HL-60 (cell line): ENCODE measurements at regions not wholly inside any gene's neighbourhood (a gene's known extent, or its start where the extent isn't known, plus 50 kb on each side); places are given as distances from the start of the nearest gene placed in this dataset.

Source experiments
- DNase-seq, 2 experiments: peaks; one replicate each; pipeline ENCODE4 v3.0.0-alpha.2; 2010 to 2020; ENCODE audit warnings: low read depth in 1 of 2, low spot score in 1 of 2
- H3K27ac ChIP-seq: fragments of 250-450 bp; sonication (Bioruptor Pico); replicated peaks from 2 replicates; pipeline ENCODE4 v1.5.1; 2020; ENCODE audit warnings: mild to moderate bottlenecking, moderate library complexity
- H3K27me3 ChIP-seq: fragments of 250-450 bp; sonication (Bioruptor Pico); 2 replicates; pipeline ENCODE4 v1.5.1; 2021; ENCODE audit warnings: mild to moderate bottlenecking, moderate library complexity; ENCODE audit not compliant: insufficient read depth, poor library complexity, severe bottlenecking
- H3K4me3 ChIP-seq: replicated peaks from 2 replicates; pipeline ENCODE4 v1.5.1; 2011; ENCODE audit warnings: mild to moderate bottlenecking, control low read depth, low read length; ENCODE audit not compliant: insufficient read depth
- CTCF ChIP-seq: IDR thresholded peaks from one replicate; pipeline ENCODE4 v1.5.1; 2011; ENCODE audit warnings: low read length, control low read depth, inconsistent platforms; ENCODE audit not compliant: insufficient read depth
- GABPA ChIP-seq: IDR thresholded peaks from 2 replicates; pipeline ENCODE4 v1.6.1; 2012; ENCODE audit warnings: low read depth
- POLR2AphosphoS5 ChIP-seq: IDR thresholded peaks from 2 replicates; pipeline ENCODE4 v1.6.1; 2012; ENCODE audit warnings: low read depth
- REST ChIP-seq: IDR thresholded peaks from 2 replicates; pipeline ENCODE4 v1.6.1; 2012; ENCODE audit warnings: low read depth; ENCODE audit not compliant: insufficient replicate concordance
- SPI1 ChIP-seq: IDR thresholded peaks from 2 replicates; pipeline ENCODE4 v1.6.1; 2012; ENCODE audit warnings: low read depth, mild to moderate bottlenecking, borderline replicate concordance

GRCh38 chr15:85879334-85880163 lies 84.8 kb upstream of the KLHL25 start:
- no peak for DNase-seq
- TF ChIP-seq REST (no peak), POLR2AphosphoS5 (no peak)
- no peak overlapping the region for H3K27ac ChIP-seq

GRCh38 chr15:85880501-85881190 lies 85.9 kb upstream of the KLHL25 start:
- DNase-seq, result no peak
- no peak overlapping the region for H3K27ac ChIP-seq
- H3K27me3 ChIP-seq, result peaks cover 4% of the 10 kb centered on the region
- TF ChIP-seq REST (no peak), POLR2AphosphoS5 (no peak), GABPA (no peak), SPI1 (no peak), CTCF (no peak)
- no peak overlapping the region for H3K4me3 ChIP-seq

More at GRCh38 chr15:85879334-85880163, 84.8 kb upstream of the KLHL25 start:
- peaks cover 4% of the 10 kb centered on the region for H3K27me3 ChIP-seq
- H3K4me3 ChIP-seq, result no peak overlapping the region

- Histone ChIP-seq H3K27me3 (peaks cover 2% of the 10 kb centered on the region), H3K27ac (no peak overlapping the region), H3K4me3 (no peak overlapping the region)
- TF ChIP-seq GABPA, result no peak
- no peak for TF ChIP-seq REST
- TF ChIP-seq POLR2AphosphoS5, result no peak
- no peak for TF ChIP-seq SPI1
- no peak for TF ChIP-seq CTCF
- DNase-seq, result no peak
Measured at GRCh38 chr15:85886309-85886811, 91.6 kb upstream of the KLHL25 start.
